Panc1 (cell line): ENCODE measurements at regions not wholly inside any gene's neighbourhood (a gene's known extent, or its start where the extent isn't known, plus 50 kb on each side); places are given as distances from the start of the nearest gene placed in this dataset.

ENCODE experiments used
- ATAC-seq: fragments of 200-7000 bp; cut with Tn5 transposase; 2 replicates; pipeline ENCODE4 v1.9.1; 2020; ENCODE audit warnings: mild to moderate bottlenecking, moderate library complexity
- BruUV-seq: library from RNA; stranded (reverse); fragments of 400-500 nt; replicated peaks from 2 replicates; lab custom pipeline; 2021; lab: Mats Ljungman, UMichigan
- CTCF ChIA-PET: fragments of 300-600 bp; sonication (Branson Sonifier 250); formaldehyde crosslinking; loops from one replicate; lab custom pipeline; 2022; ENCODE audit warnings: antibody characterized with exemption; lab: Charles Lee
- POLR2A ChIA-PET: fragments of 300-600 bp; sonication (Branson Sonifier 250); formaldehyde crosslinking; loops from one replicate; lab custom pipeline; 2022; ENCODE audit warnings: antibody characterized with exemption; lab: Charles Lee
- DNase-seq: peaks from one replicate; pipeline ENCODE4 v3.0.0-alpha.2; 2010; ENCODE audit warnings: low read depth, low spot score
- H3K27ac ChIP-seq: 2 replicates; pipeline ENCODE4 v1.5.1; 2011; ENCODE audit warnings: mild to moderate bottlenecking, low read length, inconsistent platforms
- H3K27me3 ChIP-seq: fragments of 200-500 bp; sonication (Bioruptor generic); 2 replicates; pipeline ENCODE4 v1.6.0; 2014; ENCODE audit warnings: low read length, inconsistent platforms; ENCODE audit not compliant: control insufficient read depth, insufficient read depth
- H3K36me3 ChIP-seq: fragments of 200-500 bp; sonication (Bioruptor generic); 2 replicates; pipeline ENCODE4 v1.5.1; 2014; ENCODE audit warnings: inconsistent platforms, mild to moderate bottlenecking, low read length, moderate library complexity; ENCODE audit not compliant: control insufficient read depth, insufficient read depth
- H3K4me1 ChIP-seq: 2 replicates; pipeline ENCODE4 v1.5.1; 2011; ENCODE audit warnings: inconsistent platforms, mild to moderate bottlenecking, low read length, moderate library complexity; ENCODE audit not compliant: control insufficient read depth, insufficient read depth
- H3K4me3 ChIP-seq, 2 experiments: 2 replicates each; pipeline ENCODE4 v1.5.1; 2011 to 2012; ENCODE audit warnings: low read depth in 2 of 2, low read length in 2 of 2, mild to moderate bottlenecking in 2 of 2, inconsistent platforms in 1 of 2, moderate library complexity in 1 of 2
- H3K9me3 ChIP-seq: fragments of 200-500 bp; sonication (Bioruptor generic); 2 replicates; pipeline ENCODE4 v1.5.1; 2014; ENCODE audit warnings: low read depth, mild to moderate bottlenecking, inconsistent platforms, low read length, moderate library complexity; ENCODE audit not compliant: control insufficient read depth, insufficient read depth
- POLR2AphosphoS5 ChIP-seq: IDR thresholded peaks from 2 replicates; pipeline ENCODE4 v1.6.1; 2012; ENCODE audit warnings: mild to moderate bottlenecking, low read depth, low read length, moderate library complexity
- SIN3A ChIP-seq: IDR thresholded peaks from 2 replicates; pipeline ENCODE4 v1.6.1; 2012; ENCODE audit warnings: low read depth, mild to moderate bottlenecking, low read length, moderate library complexity, borderline replicate concordance; ENCODE audit not compliant: insufficient read depth
- TCF7L2 ChIP-seq: IDR thresholded peaks from 2 replicates; pipeline ENCODE4 v1.6.1; 2011; ENCODE audit warnings: mild to moderate bottlenecking, low read depth, low read length, inconsistent platforms
- in situ Hi-C: cut with HindIII; loops from 2 replicates; pipeline ENCODE4 v1.10.0; 2016; ENCODE audit warnings: low sequenced_read_pairs, low pct_unique_long_range_greater_than_20kb
- intact Hi-C: fragments of 100-400 bp; cut with micrococcal nuclease; formaldehyde crosslinking; loops from one replicate; pipeline ENCODE4 v1.10.0; 2022; ENCODE audit not compliant: unreplicated experiment
- TF ChIP-seq, protein P1 (sequence below): fragments of 450-650 bp; IDR thresholded peaks from 2 replicates; pipeline ENCODE4 v1.5.1; 2017; ENCODE audit warnings: mild to moderate bottlenecking
- TF ChIP-seq, protein P2 (sequence below), 2 experiments: IDR thresholded peaks; 2 replicates each; pipeline ENCODE4 v1.6.1; 2011 to 2012; ENCODE audit warnings: low read depth in 2 of 2, control low read depth in 1 of 2, low read length in 1 of 2, mild to moderate bottlenecking in 1 of 2, moderate library complexity in 1 of 2; ENCODE audit not compliant: insufficient read depth in 1 of 2

DNA sequence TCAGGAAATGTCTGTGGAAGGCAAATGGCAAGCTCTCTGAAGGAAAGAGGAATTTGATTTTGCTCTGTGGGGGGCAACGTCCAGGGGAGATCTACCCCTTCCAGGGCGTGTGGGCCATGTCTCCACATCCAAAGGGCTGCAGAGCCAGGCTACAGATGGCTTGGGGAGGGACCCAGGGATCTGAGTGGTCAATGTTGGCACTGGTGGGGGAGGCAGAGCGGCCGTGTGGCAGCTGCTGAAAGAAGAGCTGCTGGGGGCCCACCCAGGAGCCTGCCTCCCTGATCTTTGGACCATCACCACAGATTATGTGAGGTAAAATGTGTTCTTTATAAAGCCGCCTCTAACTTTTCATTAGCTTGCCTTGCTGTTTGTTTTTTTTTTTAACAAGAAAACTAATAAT, 144.1 kb downstream of the HERPUD2 start:
- ChIA-PET POLR2A (interaction anchor here (0.7 kb wide), 1 partner anchor 155 kb away, joined by 3 read pairs; no protein-coding TSS in a partner anchor), CTCF (no interaction called here)
- in situ Hi-C loops (no loop called here), intact Hi-C loops (no loop called here)
- Histone ChIP-seq H3K27me3 (peaks cover 28% of the 10 kb centered on the region), H3K9me3 (no peaks in the 10 kb centered on the region), H3K4me1 (no peaks in the 10 kb centered on the region), H3K4me3 (no peak overlapping the region), H3K36me3 (no peaks in the 10 kb centered on the region), H3K27ac (no peak overlapping the region)
- no peak for DNase-seq
- TF ChIP-seq, protein P1, sequence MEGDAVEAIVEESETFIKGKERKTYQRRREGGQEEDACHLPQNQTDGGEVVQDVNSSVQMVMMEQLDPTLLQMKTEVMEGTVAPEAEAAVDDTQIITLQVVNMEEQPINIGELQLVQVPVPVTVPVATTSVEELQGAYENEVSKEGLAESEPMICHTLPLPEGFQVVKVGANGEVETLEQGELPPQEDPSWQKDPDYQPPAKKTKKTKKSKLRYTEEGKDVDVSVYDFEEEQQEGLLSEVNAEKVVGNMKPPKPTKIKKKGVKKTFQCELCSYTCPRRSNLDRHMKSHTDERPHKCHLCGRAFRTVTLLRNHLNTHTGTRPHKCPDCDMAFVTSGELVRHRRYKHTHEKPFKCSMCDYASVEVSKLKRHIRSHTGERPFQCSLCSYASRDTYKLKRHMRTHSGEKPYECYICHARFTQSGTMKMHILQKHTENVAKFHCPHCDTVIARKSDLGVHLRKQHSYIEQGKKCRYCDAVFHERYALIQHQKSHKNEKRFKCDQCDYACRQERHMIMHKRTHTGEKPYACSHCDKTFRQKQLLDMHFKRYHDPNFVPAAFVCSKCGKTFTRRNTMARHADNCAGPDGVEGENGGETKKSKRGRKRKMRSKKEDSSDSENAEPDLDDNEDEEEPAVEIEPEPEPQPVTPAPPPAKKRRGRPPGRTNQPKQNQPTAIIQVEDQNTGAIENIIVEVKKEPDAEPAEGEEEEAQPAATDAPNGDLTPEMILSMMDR = no peak
- TF ChIP-seq POLR2AphosphoS5 (no peak), SIN3A (no peak), TCF7L2 (no peak)
- TF ChIP-seq, protein P2, sequence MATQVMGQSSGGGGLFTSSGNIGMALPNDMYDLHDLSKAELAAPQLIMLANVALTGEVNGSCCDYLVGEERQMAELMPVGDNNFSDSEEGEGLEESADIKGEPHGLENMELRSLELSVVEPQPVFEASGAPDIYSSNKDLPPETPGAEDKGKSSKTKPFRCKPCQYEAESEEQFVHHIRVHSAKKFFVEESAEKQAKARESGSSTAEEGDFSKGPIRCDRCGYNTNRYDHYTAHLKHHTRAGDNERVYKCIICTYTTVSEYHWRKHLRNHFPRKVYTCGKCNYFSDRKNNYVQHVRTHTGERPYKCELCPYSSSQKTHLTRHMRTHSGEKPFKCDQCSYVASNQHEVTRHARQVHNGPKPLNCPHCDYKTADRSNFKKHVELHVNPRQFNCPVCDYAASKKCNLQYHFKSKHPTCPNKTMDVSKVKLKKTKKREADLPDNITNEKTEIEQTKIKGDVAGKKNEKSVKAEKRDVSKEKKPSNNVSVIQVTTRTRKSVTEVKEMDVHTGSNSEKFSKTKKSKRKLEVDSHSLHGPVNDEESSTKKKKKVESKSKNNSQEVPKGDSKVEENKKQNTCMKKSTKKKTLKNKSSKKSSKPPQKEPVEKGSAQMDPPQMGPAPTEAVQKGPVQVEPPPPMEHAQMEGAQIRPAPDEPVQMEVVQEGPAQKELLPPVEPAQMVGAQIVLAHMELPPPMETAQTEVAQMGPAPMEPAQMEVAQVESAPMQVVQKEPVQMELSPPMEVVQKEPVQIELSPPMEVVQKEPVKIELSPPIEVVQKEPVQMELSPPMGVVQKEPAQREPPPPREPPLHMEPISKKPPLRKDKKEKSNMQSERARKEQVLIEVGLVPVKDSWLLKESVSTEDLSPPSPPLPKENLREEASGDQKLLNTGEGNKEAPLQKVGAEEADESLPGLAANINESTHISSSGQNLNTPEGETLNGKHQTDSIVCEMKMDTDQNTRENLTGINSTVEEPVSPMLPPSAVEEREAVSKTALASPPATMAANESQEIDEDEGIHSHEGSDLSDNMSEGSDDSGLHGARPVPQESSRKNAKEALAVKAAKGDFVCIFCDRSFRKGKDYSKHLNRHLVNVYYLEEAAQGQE (IDR thresholded peaks at IDR 0.05; ENCODE audit: insufficient read depth in 1 of 2, low read depth in 2 of 2, low read length in 1 of 2) = no peak
- no peak for ATAC-seq
- no TSS peak for BruUV-seq

DNA sequence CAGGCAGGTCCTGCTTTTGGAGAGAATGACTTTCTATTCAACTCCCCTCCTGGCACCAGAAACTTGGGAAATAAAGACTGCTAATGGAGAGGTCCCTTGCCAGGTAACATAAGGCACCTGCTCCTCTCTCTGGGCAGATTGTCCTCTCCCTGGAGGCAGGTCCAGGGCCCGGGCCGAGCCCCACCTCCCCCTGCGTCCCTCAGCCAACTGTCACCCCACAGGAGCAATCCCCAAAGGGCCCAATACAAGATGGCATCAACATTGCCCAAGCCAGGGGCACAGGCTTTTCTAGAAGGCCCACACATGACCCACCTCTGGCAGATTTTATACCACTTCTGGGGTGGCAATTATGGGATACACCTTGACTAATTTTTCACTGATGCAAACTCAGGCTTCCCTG, 145.2 kb downstream of the HERPUD2 start:
- Histone ChIP-seq H3K36me3 (no peaks in the 10 kb centered on the region), H3K4me1 (no peaks in the 10 kb centered on the region), H3K27ac (no peak overlapping the region), H3K9me3 (no peaks in the 10 kb centered on the region), H3K4me3 (no peak overlapping the region), H3K27me3 (peaks cover 30% of the 10 kb centered on the region)
- BruUV-seq = no TSS peak
- ChIA-PET POLR2A (no interaction called here), CTCF (no interaction called here)
- TF ChIP-seq TCF7L2 = no peak
- TF ChIP-seq, protein P2 (IDR thresholded peaks at IDR 0.05; ENCODE audit: insufficient read depth in 1 of 2, low read depth in 2 of 2, low read length in 1 of 2) = no peak
- no peak for TF ChIP-seq SIN3A
- TF ChIP-seq, protein P1 = no peak
- TF ChIP-seq POLR2AphosphoS5 = no peak
- DNase-seq (no peak), ATAC-seq (no peak)
- in situ Hi-C loops (no loop called here), intact Hi-C loops (no loop called here)
